K562 (cell line): ENCODE measurements at regions not wholly inside any gene's neighbourhood (a gene's known extent, or its start where the extent isn't known, plus 50 kb on each side); places are given as distances from the start of the nearest gene placed in this dataset.

Experiments
- ATAC-seq: fragments of 200-7000 bp; cut with Tn5 transposase; 3 replicates; pipeline ENCODE4 v1.9.1; 2020; ENCODE audit warnings: moderate library complexity
- BruUV-seq: library from RNA; stranded (reverse); fragments of 400-500 nt; replicated peaks from 2 replicates; lab custom pipeline; 2021; lab: Mats Ljungman, UMichigan
- CTCF ChIA-PET: fragments of 300-600 bp; formaldehyde crosslinking; extraction: SDS; loops from one replicate; lab custom pipeline; 2021; ENCODE audit warnings: low intra/inter-chr PET ratio; lab: Yijun Ruan, JAX
- POLR2A ChIA-PET: fragments of 300-600, 350-650 bp; sonication (Branson Sonifier 250); formaldehyde crosslinking; extraction: SDS; loops from one replicate; lab custom pipeline; 2021; ENCODE audit warnings: antibody characterized with exemption, inconsistent platforms; lab: Yijun Ruan, JAX
- DNase-seq, 4 experiments: peaks; one replicate each; pipeline versions ENCODE4 v3.0.0 to v3.0.0-alpha.2; 2011 to 2018; ENCODE audit warnings: low spot score in 3 of 4, mixed read lengths in 3 of 4; ENCODE audit errors: extremely low read depth in 1 of 4
- FAIRE-seq: peaks from 2 replicates; lab custom pipeline; 2011; peaks lifted over from hg19 to GRCh38; lab: Jason Lieb, UNC
- H2AFZ ChIP-seq: 2 replicates; pipeline ENCODE4 v1.6.0; 2011; ENCODE audit warnings: low read depth, low read length, control low read depth, inconsistent platforms
- H3K27ac ChIP-seq: fragments of 200-600 bp; 3 replicates; pipeline ENCODE4 v1.8.0; 2011; ENCODE audit warnings: low read depth, mild to moderate bottlenecking, control low read depth, inconsistent platforms, low read length, moderate library complexity, mixed read lengths; ENCODE audit errors: extremely low read depth
- H3K27me3 ChIP-seq, 2 experiments: fragments of 300-600 bp in 1 of 2; 2 replicates in 1 of 2; 3 replicates in 1 of 2; pipeline versions ENCODE4 v1.6.0 to v1.8.0; 2011; ENCODE audit warnings: inconsistent platforms in 2 of 2, low read length in 2 of 2, mild to moderate bottlenecking in 1 of 2, mixed read lengths in 1 of 2, moderate library complexity in 1 of 2; ENCODE audit not compliant: control insufficient read depth in 2 of 2, insufficient read depth in 2 of 2
- H3K36me3 ChIP-seq: fragments of 300-600 bp; 3 replicates; pipeline ENCODE4 v1.8.0; 2011; ENCODE audit warnings: mild to moderate bottlenecking, low read length, inconsistent platforms; ENCODE audit not compliant: control insufficient read depth, insufficient read depth
- H3K4me1 ChIP-seq, 2 experiments: fragments of 200-600 bp in 1 of 2; replicated peaks in 1 of 2; 2 replicates in 1 of 2; 3 replicates in 1 of 2; pipeline versions ENCODE4 v1.5.1 to v1.8.0; 2011; ENCODE audit warnings: inconsistent platforms in 2 of 2, low read length in 2 of 2, mild to moderate bottlenecking in 1 of 2, mixed read lengths in 1 of 2, moderate library complexity in 1 of 2; ENCODE audit not compliant: control insufficient read depth in 2 of 2, insufficient read depth in 2 of 2
- H3K4me2 ChIP-seq: 2 replicates; pipeline ENCODE4 v1.6.1; 2011; ENCODE audit warnings: low read length, control low read depth, inconsistent platforms, mixed read lengths; ENCODE audit not compliant: insufficient read depth
- H3K4me3 ChIP-seq: fragments of 200-600 bp; sonication (generic), shearing (Covaris generic); 2 replicates; pipeline ENCODE4 v1.5.1; 2016; ENCODE audit warnings: control low read depth, inconsistent platforms
- H3K79me2 ChIP-seq: fragments of 200-600 bp; 3 replicates; pipeline ENCODE4 v1.8.0; 2011; ENCODE audit warnings: low read length, inconsistent platforms; ENCODE audit not compliant: control insufficient read depth, insufficient read depth
- H3K9ac ChIP-seq, 2 experiments: 2 replicates each; pipeline versions ENCODE4 v1.6.0 to v1.6.1; 2011; ENCODE audit warnings: low read depth in 2 of 2, low read length in 2 of 2, control low read depth in 1 of 2, inconsistent platforms in 1 of 2, mild to moderate bottlenecking in 1 of 2, mixed read lengths in 1 of 2; ENCODE audit not compliant: insufficient read depth in 1 of 2
- H3K9me1 ChIP-seq: one replicate; pipeline ENCODE4 v1.6.0; 2011; ENCODE audit warnings: inconsistent platforms, mild to moderate bottlenecking, low read length, moderate library complexity; ENCODE audit not compliant: control insufficient read depth, insufficient read depth
- H3K9me3 ChIP-seq: replicated peaks from 2 replicates; pipeline ENCODE4 v1.5.1; 2011; ENCODE audit warnings: low read depth, low read length, inconsistent platforms; ENCODE audit not compliant: control insufficient read depth, insufficient read depth
- H4K20me1 ChIP-seq: replicated peaks from 2 replicates; pipeline ENCODE4 v1.6.1; 2011; ENCODE audit warnings: low read length, inconsistent platforms, mixed read lengths; ENCODE audit not compliant: control insufficient read depth, insufficient read depth
- BCLAF1 ChIP-seq, 2 experiments: fragments of 450-650 bp in 1 of 2; IDR thresholded peaks; 2 replicates each; pipeline ENCODE4 v1.6.1; 2011 to 2017; ENCODE audit warnings: low read depth in 2 of 2, antibody characterized with exemption in 1 of 2, borderline replicate concordance in 1 of 2, low read length in 1 of 2, mild to moderate bottlenecking in 1 of 2, mixed read lengths in 1 of 2; ENCODE audit not compliant: control insufficient read depth in 1 of 2
- BRD4 ChIP-seq: fragments of 200-600 bp; sonication (generic); IDR thresholded peaks from 2 replicates; pipeline ENCODE4 v1.6.1; 2017; ENCODE audit warnings: inconsistent platforms
- BRF2 ChIP-seq: IDR thresholded peaks from 3 replicates; pipeline ENCODE4 v1.6.1; 2011; ENCODE audit warnings: borderline replicate concordance, mild to moderate bottlenecking; ENCODE audit not compliant: insufficient read length, insufficient read depth
- MCM5 ChIP-seq: fragments of 450-650 bp; IDR thresholded peaks from 2 replicates; pipeline ENCODE4 v1.6.1; 2016; ENCODE audit warnings: low read depth
- PATZ1 ChIP-seq: fragments of 250-450 bp; sonication (Bioruptor Pico); IDR thresholded peaks from 2 replicates; pipeline ENCODE4 v1.5.0; 2020; ENCODE audit warnings: mild to moderate bottlenecking, borderline replicate concordance
- POLR2B ChIP-seq: fragments of 450-650 bp; IDR thresholded peaks from 2 replicates; pipeline ENCODE4 v1.6.1; 2018; ENCODE audit warnings: low read depth; ENCODE audit not compliant: partially characterized antibody
- SFPQ ChIP-seq: fragments of 200-400 bp; formaldehyde crosslinking; IDR thresholded peaks from 2 replicates; pipeline ENCODE4 v1.6.1; 2017; ENCODE audit warnings: mild to moderate bottlenecking, low read depth, low read length, moderate library complexity
- ZHX1 ChIP-seq: fragments of 150-350 bp; conservative IDR thresholded peaks from 2 replicates; pipeline ENCODE4 v1.6.1; 2014; ENCODE audit warnings: low read length
- WGBS: fragments of 100-300 bp; shearing (Covaris generic); methylation state at CpG from one replicate; pipeline ENCODE4 v1.1.6; 2016; ENCODE audit warnings: low coverage, mixed read lengths; ENCODE audit not compliant: insufficient coverage; ENCODE audit errors: missing lambda C conversion rate; 5-methylcytosine and 5-hydroxymethylcytosine counted together
- in situ Hi-C: fragments of 300-500 bp; cut with MboI; formaldehyde crosslinking; loops from 4 replicates; pipeline ENCODE4 v1.15.0; 2018; ENCODE audit warnings: inconsistent platforms, mixed read lengths
- intact Hi-C: fragments of 100-400 bp; cut with micrococcal nuclease; formaldehyde crosslinking; loops from 2 replicates; pipeline ENCODE4 v1.14.2; 2022

- ChIA-PET CTCF (no interaction called here), POLR2A (no interaction called here)
- Histone ChIP-seq H3K79me2 (no peaks in the 10 kb centered on the region), H3K4me2 (no peak overlapping the region), H3K36me3 (no peaks in the 10 kb centered on the region), H3K9ac (no peak overlapping the region), H4K20me1 (no peaks in the 10 kb centered on the region), H3K4me3 (no peak overlapping the region), H3K9me1 (no peaks in the 10 kb centered on the region), H3K9me3 (no peaks in the 10 kb centered on the region), H3K27me3 (peaks cover 0 to 17% of the 10 kb centered on the region in 2 experiments; a peak in 2 of 5 replicates), H3K27ac (no peak overlapping the region), H3K4me1 (no peaks in the 10 kb centered on the region), H2AFZ (no peak overlapping the region)
- WGBS = 0% methylated on average over 6 of the region's 8 CpGs
- ATAC-seq (no peak), FAIRE-seq (no peak), DNase-seq (no peak)
- in situ Hi-C loops (no loop called here), intact Hi-C loops (no loop called here)
- BruUV-seq = no TSS peak
- no peak for TF ChIP-seq BRF2
- no peak for TF ChIP-seq MCM5
- TF ChIP-seq ZHX1 = no peak
- TF ChIP-seq BCLAF1 (IDR thresholded peaks at IDR 0.05; ENCODE audit: borderline replicate concordance in 1 of 2, control insufficient read depth in 1 of 2, low read depth in 2 of 2, low read length in 1 of 2) = no peak
- no peak for TF ChIP-seq POLR2B
- no peak for TF ChIP-seq SFPQ
- TF ChIP-seq BRD4 = no peak
- no peak for TF ChIP-seq PATZ1 (CRISPR knock-in tag)
Measured at GRCh38 chr18:78128004-78128403, 851.6 kb upstream of the SALL3 start.
